Prostate gland (tissue), 2 donors: ENCODE measurements at regions not wholly inside any gene's neighbourhood (a gene's known extent, or its start where the extent isn't known, plus 50 kb on each side); places are given as distances from the start of the nearest gene placed in this dataset.

Experiments
- CTCF ChIP-seq, 4 experiments: fragments of 200-600 bp in 2 of 4; fragments of 450-650 bp in 2 of 4; sonication (generic) in 2 of 4; IDR thresholded peaks; 1 replicate in 3 of 4; 2 replicates in 1 of 4; pipeline ENCODE4 v1.5.1; 2016 to 2019; ENCODE audit warnings: antibody characterized with exemption in 4 of 4, mild to moderate bottlenecking in 2 of 4, moderate library complexity in 2 of 4
- POLR2A ChIP-seq: fragments of 450-650 bp; IDR thresholded peaks from one replicate; pipeline ENCODE4 v1.6.1; 2016; ENCODE audit warnings: antibody characterized with exemption, mild to moderate bottlenecking
- POLR2AphosphoS5 ChIP-seq: sonication (generic); formaldehyde crosslinking; IDR thresholded peaks from one replicate; pipeline ENCODE4 v1.6.1; 2017; ENCODE audit warnings: antibody characterized with exemption

GRCh38 chr3:18019161-18019495, 276.7 kb upstream of the TBC1D5 start:
- no peak for TF ChIP-seq CTCF (IDR thresholded peaks at IDR 0.05)
- TF ChIP-seq POLR2A: no peak
- no peak for TF ChIP-seq POLR2AphosphoS5
